DMS53 (cell line): ENCODE measurements at regions not wholly inside any gene's neighbourhood (a gene's known extent, or its start where the extent isn't known, plus 50 kb on each side); places are given as distances from the start of the nearest gene placed in this dataset.

Source experiments
- DNase-seq: peaks from one replicate; lab custom pipeline; 2025; lab: John Stamatoyannopoulos, UW

- peak; percentile 43 for DNase-seq
Observed at GRCh38 chr2:195498176-195498575, 158.8 kb upstream of the SLC39A10 start.

GRCh38 chr2:195496991-195497390, 160.0 kb upstream of the SLC39A10 start:
- no peak for DNase-seq

- DNase-seq, result no peak
Observed at GRCh38 chr2:195495966-195496365, 161.1 kb upstream of the SLC39A10 start.

GRCh38 chr2:195495351-195495750, 161.7 kb upstream of the SLC39A10 start:
- DNase-seq, result no peak

GRCh38 chr2:195494451-195494850, 162.6 kb upstream of the SLC39A10 start:
- no peak for DNase-seq

GRCh38 chr2:195493416-195493815, 163.6 kb upstream of the SLC39A10 start:
- no peak for DNase-seq

GRCh38 chr2:195490319-195490718, 166.7 kb upstream of the SLC39A10 start:
- DNase-seq, result no peak

GRCh38 chr2:195489101-195489500, 167.9 kb upstream of the SLC39A10 start:
- no peak for DNase-seq

- DNase-seq, result no peak
Observed at GRCh38 chr2:195488567-195488966, 168.5 kb upstream of the SLC39A10 start.

GRCh38 chr2:195486987-195487644, 169.9 kb upstream of the SLC39A10 start:
- DNase-seq, result no peak

GRCh38 chr2:195486520-195486919, 170.5 kb upstream of the SLC39A10 start:
- DNase-seq, result no peak

- DNase-seq, result no peak
Observed at GRCh38 chr2:195482010-195482409, 175.0 kb upstream of the SLC39A10 start.

GRCh38 chr2:195480121-195480520, 176.9 kb upstream of the SLC39A10 start:
- no peak for DNase-seq

GRCh38 chr2:195479407-195479806, 177.6 kb upstream of the SLC39A10 start:
- DNase-seq, result no peak

- DNase-seq, result no peak
Observed at GRCh38 chr2:195477996-195478382, 179.0 kb upstream of the SLC39A10 start.

- DNase-seq, result no peak
Observed at GRCh38 chr2:195477248-195477995, 179.6 kb upstream of the SLC39A10 start.

- no peak for DNase-seq
Observed at GRCh38 chr2:195475336-195475735, 181.7 kb upstream of the SLC39A10 start.

GRCh38 chr2:195473862-195474261, 183.2 kb upstream of the SLC39A10 start:
- no peak for DNase-seq

- no peak for DNase-seq
Observed at GRCh38 chr2:195472501-195473234, 184.4 kb upstream of the SLC39A10 start.

GRCh38 chr2:195471807-195472206, 185.2 kb upstream of the SLC39A10 start:
- no peak for DNase-seq

GRCh38 chr2:195471163-195471562, 185.9 kb upstream of the SLC39A10 start:
- DNase-seq, result no peak

GRCh38 chr2:195470622-195471021, 186.4 kb upstream of the SLC39A10 start:
- DNase-seq, result no peak

GRCh38 chr2:195468771-195469170, 188.3 kb upstream of the SLC39A10 start:
- no peak for DNase-seq
